HEK293 (cell line): ENCODE measurements at regions not wholly inside any gene's neighbourhood (a gene's known extent, or its start where the extent isn't known, plus 50 kb on each side); places are given as distances from the start of the nearest gene placed in this dataset.
A peak's percentile ranks its signal among the peaks of the same experiment; 100 is the strongest.

ENCODE experiments used
- CTCF ChIA-PET: fragments of 350-600 bp; formaldehyde crosslinking; extraction: SDS; loops from one replicate; lab custom pipeline; 2021; ENCODE audit warnings: antibody characterized with exemption; lab: Yijun Ruan, JAX
- POLR2A ChIA-PET: fragments of 300-600 bp; formaldehyde crosslinking; extraction: SDS; loops from one replicate; lab custom pipeline; 2020; ENCODE audit warnings: antibody characterized with exemption, inconsistent platforms; lab: Yijun Ruan, JAX
- H3K27ac ChIP-seq: fragments of 200-500 bp; sonication (Bioruptor generic); 2 replicates; pipeline ENCODE4 v1.5.1; 2014; ENCODE audit warnings: low read depth, low read length, control low read depth, inconsistent platforms; ENCODE audit errors: extremely low read depth
- H3K36me3 ChIP-seq, 2 experiments: fragments of 200-500 bp in 1 of 2; sonication (Bioruptor generic) in 1 of 2; 1 replicate in 1 of 2; 2 replicates in 1 of 2; pipeline ENCODE4 v1.5.1; 2014 to 2017; ENCODE audit warnings: inconsistent platforms in 2 of 2, low read length in 2 of 2; ENCODE audit not compliant: control insufficient read depth in 2 of 2, insufficient read depth in 1 of 2
- H3K4me1 ChIP-seq: fragments of 200-500 bp; sonication (Bioruptor generic); 2 replicates; pipeline ENCODE4 v1.5.1; 2014; ENCODE audit warnings: mild to moderate bottlenecking, low read length, inconsistent platforms; ENCODE audit not compliant: control insufficient read depth, insufficient read depth
- H3K4me3 ChIP-seq: 2 replicates; pipeline ENCODE4 v1.5.1; 2011; ENCODE audit warnings: low read depth, mild to moderate bottlenecking, control low read depth, low read length, moderate library complexity
- H3K9me3 ChIP-seq: fragments of 200-500 bp; sonication (Bioruptor generic); 2 replicates; pipeline ENCODE4 v1.5.1; 2014; ENCODE audit warnings: low read depth, low read length, inconsistent platforms; ENCODE audit not compliant: control insufficient read depth, insufficient read depth
- ATF2 ChIP-seq: fragments of 450-650 bp; formaldehyde crosslinking; IDR thresholded peaks from 2 replicates; pipeline ENCODE4 v1.5.1; 2016; ENCODE audit warnings: missing biosample characterization, missing genetic modification characterization, low read depth
- IKZF3 ChIP-seq: fragments of 450-650 bp; IDR thresholded peaks from 2 replicates; pipeline ENCODE4 v1.5.0; 2018; ENCODE audit warnings: missing biosample characterization, mild to moderate bottlenecking, missing genetic modification characterization, moderate library complexity
- KLF9 ChIP-seq: fragments of 450-650 bp; formaldehyde crosslinking; IDR thresholded peaks from 2 replicates; pipeline ENCODE4 v1.5.1; 2016; ENCODE audit warnings: missing biosample characterization, missing genetic modification characterization, low read depth
- MEIS1 ChIP-seq: sonication (generic); formaldehyde crosslinking; IDR thresholded peaks from 2 replicates; pipeline ENCODE4 v1.8.1; 2022; ENCODE audit warnings: missing genetic modification reagents, mild to moderate bottlenecking, borderline replicate concordance
- RBAK ChIP-seq: fragments of 450-650 bp; formaldehyde crosslinking; IDR thresholded peaks from 2 replicates; pipeline ENCODE4 v1.5.1; 2016; ENCODE audit warnings: missing biosample characterization, missing genetic modification characterization
- ZBTB21 ChIP-seq: fragments of 450-650 bp; formaldehyde crosslinking; IDR thresholded peaks from 2 replicates; pipeline ENCODE4 v1.5.1; 2017; ENCODE audit warnings: missing biosample characterization, missing genetic modification characterization
- ZBTB44 ChIP-seq: fragments of 450-650 bp; IDR thresholded peaks from 2 replicates; pipeline ENCODE4 v1.5.1; 2018; ENCODE audit warnings: missing biosample characterization, mild to moderate bottlenecking, missing genetic modification characterization
- ZBTB8A ChIP-seq: fragments of 450-650 bp; formaldehyde crosslinking; IDR thresholded peaks from 2 replicates; pipeline ENCODE4 v1.5.1; 2016; ENCODE audit warnings: missing biosample characterization, missing genetic modification characterization
- ZNF169 ChIP-seq: fragments of 450-650 bp; formaldehyde crosslinking; IDR thresholded peaks from 2 replicates; pipeline ENCODE4 v1.5.1; 2016; ENCODE audit warnings: missing biosample characterization, missing genetic modification characterization
- ZNF2 ChIP-seq: fragments of 450-650 bp; formaldehyde crosslinking; IDR thresholded peaks from 2 replicates; pipeline ENCODE4 v1.5.1; 2016; ENCODE audit warnings: missing biosample characterization, missing genetic modification characterization
- ZNF211 ChIP-seq: fragments of 450-650 bp; formaldehyde crosslinking; IDR thresholded peaks from 2 replicates; pipeline ENCODE4 v1.5.1; 2016; ENCODE audit warnings: low read depth, missing biosample characterization, missing genetic modification characterization
- ZNF223 ChIP-seq: fragments of 450-650 bp; formaldehyde crosslinking; IDR thresholded peaks from 2 replicates; pipeline ENCODE4 v1.5.1; 2016; ENCODE audit warnings: missing biosample characterization, missing genetic modification characterization
- ZNF302 ChIP-seq: fragments of 450-650 bp; formaldehyde crosslinking; IDR thresholded peaks from 2 replicates; pipeline ENCODE4 v1.5.1; 2016; ENCODE audit warnings: missing biosample characterization, missing genetic modification characterization, low read depth
- ZNF544 ChIP-seq: fragments of 450-650 bp; formaldehyde crosslinking; IDR thresholded peaks from 2 replicates; pipeline ENCODE4 v1.5.0; 2017; ENCODE audit warnings: missing biosample characterization, missing genetic modification characterization
- ZNF596 ChIP-seq: fragments of 450-650 bp; IDR thresholded peaks from 2 replicates; pipeline ENCODE4 v1.5.0; 2018; ENCODE audit warnings: missing biosample characterization, mild to moderate bottlenecking, missing genetic modification characterization, moderate library complexity
- ZNF621 ChIP-seq: fragments of 450-650 bp; formaldehyde crosslinking; IDR thresholded peaks from 2 replicates; pipeline ENCODE4 v1.5.1; 2017; ENCODE audit warnings: missing biosample characterization, missing genetic modification characterization
- ZNF624 ChIP-seq: fragments of 450-650 bp; formaldehyde crosslinking; IDR thresholded peaks from 2 replicates; pipeline ENCODE4 v1.5.1; 2017; ENCODE audit warnings: missing biosample characterization, missing genetic modification characterization
- ZNF629 ChIP-seq: fragments of 450-650 bp; formaldehyde crosslinking; IDR thresholded peaks from 2 replicates; pipeline ENCODE4 v1.5.1; 2017; ENCODE audit warnings: missing biosample characterization, missing genetic modification characterization
- ZNF830 ChIP-seq: fragments of 450-650 bp; IDR thresholded peaks from 2 replicates; pipeline ENCODE4 v1.5.0; 2018; ENCODE audit warnings: missing biosample characterization, missing genetic modification characterization, low read depth, mild to moderate bottlenecking, moderate library complexity
- ZNF843 ChIP-seq: fragments of 450-650 bp; formaldehyde crosslinking; IDR thresholded peaks from 2 replicates; pipeline ENCODE4 v1.5.1; 2016; ENCODE audit warnings: missing biosample characterization, missing genetic modification characterization
- ZSCAN4 ChIP-seq: fragments of 450-650 bp; formaldehyde crosslinking; IDR thresholded peaks from 2 replicates; pipeline ENCODE4 v1.5.1; 2017; ENCODE audit warnings: missing biosample characterization, missing genetic modification characterization
- ZSCAN5A ChIP-seq: fragments of 450-650 bp; formaldehyde crosslinking; IDR thresholded peaks from 2 replicates; pipeline ENCODE4 v1.5.1; 2016; ENCODE audit warnings: missing biosample characterization, missing genetic modification characterization
- TF ChIP-seq, protein P1 (sequence below): fragments of 450-650 bp; formaldehyde crosslinking; IDR thresholded peaks from 2 replicates; pipeline ENCODE4 v1.5.1; 2016; ENCODE audit warnings: missing biosample characterization, missing genetic modification characterization

GRCh38 chr20:54922636-54923035, 447.2 kb downstream of the DOK5 start:
- no peaks in the 10 kb centered on the region for H3K4me1 ChIP-seq
- H3K9me3 ChIP-seq: no peaks in the 10 kb centered on the region
- H3K36me3 ChIP-seq: no peaks in the 10 kb centered on the region
- TF ChIP-seq ZNF223 (tag by site-specific recombination) (no peak), ZNF2 (tag by site-specific recombination) (no peak), ZBTB21 (tag by site-specific recombination) (no peak), ZNF830 (tag by site-specific recombination) (no peak), ZSCAN5A (tag by site-specific recombination) (no peak), ZNF621 (tag by site-specific recombination) (no peak), ZNF211 (tag by site-specific recombination) (no peak), ZNF624 (tag by site-specific recombination) (no peak), ZSCAN4 (tag by site-specific recombination) (no peak), ZNF629 (tag by site-specific recombination) (no peak), IKZF3 (tag by site-specific recombination) (no peak), ZNF302 (no peak), ZNF843 (no peak), ZBTB8A (tag by site-specific recombination) (no peak), ZNF169 (tag by site-specific recombination) (no peak), ZBTB44 (tag by site-specific recombination) (no peak), ZNF596 (tag by site-specific recombination) (no peak), KLF9 (tag by site-specific recombination) (no peak), MEIS1 (no peak)
- TF ChIP-seq, protein P1, sequence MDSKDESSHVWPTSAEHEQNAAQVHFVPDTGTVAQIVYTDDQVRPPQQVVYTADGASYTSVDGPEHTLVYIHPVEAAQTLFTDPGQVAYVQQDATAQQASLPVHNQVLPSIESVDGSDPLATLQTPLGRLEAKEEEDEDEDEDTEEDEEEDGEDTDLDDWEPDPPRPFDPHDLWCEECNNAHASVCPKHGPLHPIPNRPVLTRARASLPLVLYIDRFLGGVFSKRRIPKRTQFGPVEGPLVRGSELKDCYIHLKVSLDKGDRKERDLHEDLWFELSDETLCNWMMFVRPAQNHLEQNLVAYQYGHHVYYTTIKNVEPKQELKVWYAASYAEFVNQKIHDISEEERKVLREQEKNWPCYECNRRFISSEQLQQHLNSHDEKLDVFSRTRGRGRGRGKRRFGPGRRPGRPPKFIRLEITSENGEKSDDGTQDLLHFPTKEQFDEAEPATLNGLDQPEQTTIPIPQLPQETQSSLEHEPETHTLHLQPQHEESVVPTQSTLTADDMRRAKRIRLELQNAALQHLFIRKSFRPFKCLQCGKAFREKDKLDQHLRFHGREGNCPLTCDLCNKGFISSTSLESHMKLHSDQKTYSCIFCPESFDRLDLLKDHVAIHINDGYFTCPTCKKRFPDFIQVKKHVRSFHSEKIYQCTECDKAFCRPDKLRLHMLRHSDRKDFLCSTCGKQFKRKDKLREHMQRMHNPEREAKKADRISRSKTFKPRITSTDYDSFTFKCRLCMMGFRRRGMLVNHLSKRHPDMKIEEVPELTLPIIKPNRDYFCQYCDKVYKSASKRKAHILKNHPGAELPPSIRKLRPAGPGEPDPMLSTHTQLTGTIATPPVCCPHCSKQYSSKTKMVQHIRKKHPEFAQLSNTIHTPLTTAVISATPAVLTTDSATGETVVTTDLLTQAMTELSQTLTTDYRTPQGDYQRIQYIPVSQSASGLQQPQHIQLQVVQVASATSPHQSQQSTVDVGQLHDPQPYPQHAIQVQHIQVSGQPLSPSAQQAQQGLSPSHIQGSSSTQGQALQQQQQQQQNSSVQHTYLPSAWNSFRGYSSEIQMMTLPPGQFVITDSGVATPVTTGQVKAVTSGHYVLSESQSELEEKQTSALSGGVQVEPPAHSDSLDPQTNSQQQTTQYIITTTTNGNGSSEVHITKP (tag by site-specific recombination): no peak
- no peak overlapping the region for H3K27ac ChIP-seq
- CTCF ChIA-PET: no interaction called here
- H3K4me3 ChIP-seq: no peak overlapping the region
- POLR2A ChIA-PET: no interaction called here

GRCh38 chr20:54922096-54922495, 446.7 kb downstream of the DOK5 start:
- CTCF ChIA-PET: no interaction called here
- H3K36me3 ChIP-seq: no peaks in the 10 kb centered on the region
- POLR2A ChIA-PET: no interaction called here
- H3K4me1 ChIP-seq: no peaks in the 10 kb centered on the region
- no peak overlapping the region for H3K27ac ChIP-seq
- TF ChIP-seq ZNF544 (tag by site-specific recombination): no peak
- peak; percentile 22; the same call in 1 of the 2 replicates for TF ChIP-seq ATF2 (tag by site-specific recombination)
- no peak for TF ChIP-seq RBAK
- TF ChIP-seq, all 188 proteins: peak for 1
- Histone ChIP-seq H3K4me3 (no peak overlapping the region), H3K9me3 (no peaks in the 10 kb centered on the region)
